Fibroblast of the aortic adventitia (primary cell): ENCODE measurements at regions not wholly inside any gene's neighbourhood (a gene's known extent, or its start where the extent isn't known, plus 50 kb on each side); places are given as distances from the start of the nearest gene placed in this dataset.
"Not testable (repeated sequence)": the region's sequence is repeated elsewhere in the genome, so short reads cannot be mapped to it uniquely, and the experiment has no call there.

Source experiments
- DNase-seq: peaks from one replicate; pipeline ENCODE4 v3.0.0-alpha.2; 2010; ENCODE audit warnings: low read depth
- H3K4me3 ChIP-seq: 2 replicates; pipeline ENCODE4 v1.5.1; 2011; ENCODE audit warnings: low read depth, mild to moderate bottlenecking, control low read depth, low read length, moderate library complexity
- TF ChIP-seq, protein P1 (sequence below): IDR thresholded peaks from 2 replicates; pipeline ENCODE4 v1.5.1; 2011; ENCODE audit warnings: mild to moderate bottlenecking, low read length, control low read depth, inconsistent platforms; ENCODE audit not compliant: insufficient read depth

DNA sequence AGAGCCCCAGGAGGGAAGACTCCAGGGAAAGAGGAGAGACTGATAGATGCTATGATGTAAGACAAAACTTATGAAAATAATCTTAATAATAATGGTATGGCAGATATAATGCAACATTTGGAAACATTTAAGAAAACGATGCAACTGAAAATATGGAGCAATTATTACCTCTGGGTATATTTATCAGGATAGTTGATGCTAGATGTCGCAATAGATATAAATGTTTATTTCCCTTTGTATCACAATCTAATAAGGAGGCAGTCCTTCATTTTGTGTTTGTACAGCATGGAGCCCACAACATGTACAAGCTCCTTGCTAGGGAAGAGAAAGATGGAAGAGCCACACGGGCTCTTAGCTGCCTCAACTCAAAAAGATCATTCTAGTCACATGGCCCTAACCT lies 101.1 kb upstream of the TMEM132E start:
- H3K4me3 ChIP-seq = no peak overlapping the region
- DNase-seq = no peak
- TF ChIP-seq, protein P1, sequence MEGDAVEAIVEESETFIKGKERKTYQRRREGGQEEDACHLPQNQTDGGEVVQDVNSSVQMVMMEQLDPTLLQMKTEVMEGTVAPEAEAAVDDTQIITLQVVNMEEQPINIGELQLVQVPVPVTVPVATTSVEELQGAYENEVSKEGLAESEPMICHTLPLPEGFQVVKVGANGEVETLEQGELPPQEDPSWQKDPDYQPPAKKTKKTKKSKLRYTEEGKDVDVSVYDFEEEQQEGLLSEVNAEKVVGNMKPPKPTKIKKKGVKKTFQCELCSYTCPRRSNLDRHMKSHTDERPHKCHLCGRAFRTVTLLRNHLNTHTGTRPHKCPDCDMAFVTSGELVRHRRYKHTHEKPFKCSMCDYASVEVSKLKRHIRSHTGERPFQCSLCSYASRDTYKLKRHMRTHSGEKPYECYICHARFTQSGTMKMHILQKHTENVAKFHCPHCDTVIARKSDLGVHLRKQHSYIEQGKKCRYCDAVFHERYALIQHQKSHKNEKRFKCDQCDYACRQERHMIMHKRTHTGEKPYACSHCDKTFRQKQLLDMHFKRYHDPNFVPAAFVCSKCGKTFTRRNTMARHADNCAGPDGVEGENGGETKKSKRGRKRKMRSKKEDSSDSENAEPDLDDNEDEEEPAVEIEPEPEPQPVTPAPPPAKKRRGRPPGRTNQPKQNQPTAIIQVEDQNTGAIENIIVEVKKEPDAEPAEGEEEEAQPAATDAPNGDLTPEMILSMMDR = no peak

DNA sequence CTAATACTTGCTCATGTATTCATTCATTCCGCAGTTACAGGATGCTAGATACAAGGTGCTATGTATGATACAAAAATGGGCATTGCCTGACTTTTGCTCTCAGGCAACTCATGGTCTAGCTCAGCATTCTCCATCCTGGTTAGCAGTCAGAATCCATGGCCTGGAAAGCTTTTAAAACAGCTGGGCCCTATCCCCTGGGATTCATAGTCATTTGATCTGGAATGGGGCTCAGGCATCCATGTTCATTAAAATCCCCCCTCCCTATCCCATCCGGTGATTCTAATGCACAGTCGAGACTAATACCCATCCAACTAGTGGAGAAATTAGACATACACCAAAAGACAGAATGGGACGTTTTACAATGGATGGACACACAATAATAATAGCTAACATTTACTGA lies 104.1 kb upstream of the TMEM132E start:
- no peak for DNase-seq
- TF ChIP-seq, protein P1 = no peak
- H3K4me3 ChIP-seq = no peak overlapping the region

DNA sequence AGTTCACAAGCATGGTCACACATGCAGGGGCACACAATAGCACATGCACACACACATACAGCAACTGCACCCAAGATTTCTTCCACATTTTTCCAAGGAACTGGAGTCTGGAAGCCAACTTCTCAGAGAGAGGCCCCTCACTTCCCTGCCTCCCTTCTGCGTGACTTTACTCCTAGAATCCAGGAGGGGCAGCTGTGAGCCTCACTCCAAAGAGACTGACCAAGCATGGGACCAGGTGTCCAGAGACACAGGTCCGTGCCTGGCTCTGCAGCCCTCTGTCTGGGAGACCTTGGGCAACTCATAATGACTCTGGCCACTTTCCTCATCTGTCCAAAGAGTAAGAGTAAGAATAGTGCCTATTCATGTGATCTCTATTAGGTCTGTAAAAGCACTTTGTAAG lies 104.7 kb upstream of the TMEM132E start:
- H3K4me3 ChIP-seq = no peak overlapping the region

DNA sequence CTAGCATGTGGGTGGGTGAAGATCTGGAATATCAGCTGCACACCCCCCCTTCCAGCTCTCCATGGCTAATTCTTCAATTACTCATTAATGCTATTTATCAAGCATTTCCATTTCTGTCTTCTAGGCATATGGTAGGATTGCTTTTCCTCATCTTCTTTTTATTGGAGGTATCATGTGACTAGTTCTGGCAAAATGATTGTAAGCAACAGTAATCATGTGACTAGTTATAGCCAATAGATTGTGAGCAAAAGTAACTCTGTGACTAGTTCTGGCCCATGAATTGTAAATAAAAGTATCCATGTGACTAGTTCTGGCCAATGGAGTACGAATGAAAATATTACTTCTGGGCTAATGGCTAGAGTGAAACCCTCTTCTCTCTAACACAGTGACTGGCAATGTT lies 107.0 kb upstream of the TMEM132E start:
- TF ChIP-seq, protein P1 = no peak
- H3K4me3 ChIP-seq = no peak overlapping the region
- DNase-seq = no peak

More for the DNA sequence above, 104.7 kb upstream of the TMEM132E start:
- TF ChIP-seq, protein P1 = no peak
- DNase-seq = no peak

DNA sequence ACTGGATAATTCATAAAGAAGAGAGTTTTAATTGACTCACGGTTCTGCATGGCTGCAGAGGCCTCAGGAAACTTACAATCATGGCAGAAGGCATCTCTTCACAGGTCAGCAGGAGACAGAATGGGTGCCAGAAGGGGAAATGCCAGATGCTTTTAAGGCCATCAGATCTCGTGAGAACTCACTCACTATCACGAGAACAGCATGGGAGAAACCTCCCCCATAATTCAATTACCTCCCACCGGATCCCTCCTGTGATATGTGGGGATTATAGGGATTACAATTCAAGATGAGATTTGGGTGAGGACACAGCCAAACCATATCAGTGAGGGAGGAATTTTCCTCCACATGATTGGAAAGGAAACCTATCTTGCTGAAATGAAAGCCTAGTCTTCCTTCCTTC lies 108.1 kb upstream of the TMEM132E start:
- H3K4me3 ChIP-seq, DNase-seq: not testable (repeated sequence)

DNA sequence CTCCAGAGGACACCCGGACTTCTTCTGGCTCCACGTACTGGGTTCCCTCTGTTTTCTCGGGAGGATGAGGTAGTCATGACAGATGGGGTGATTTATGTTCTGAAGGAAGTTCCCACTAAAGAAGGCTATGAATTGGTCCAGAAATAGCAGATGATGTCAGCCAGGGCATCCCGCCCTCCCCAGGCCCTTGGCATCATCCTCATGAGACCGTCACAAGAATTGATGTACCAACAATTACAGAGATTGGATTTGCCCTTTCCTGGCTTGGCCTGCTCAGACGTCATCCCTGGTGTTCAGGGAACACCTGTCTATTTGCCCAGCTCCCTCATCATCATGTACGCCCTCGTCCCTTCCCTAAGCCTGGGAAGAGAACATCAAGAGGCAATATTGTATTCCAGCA lies 102.8 kb upstream of the CCL1 start:
- TF ChIP-seq, protein P1 = no peak
- DNase-seq = no peak
- H3K4me3 ChIP-seq = no peak overlapping the region

DNA sequence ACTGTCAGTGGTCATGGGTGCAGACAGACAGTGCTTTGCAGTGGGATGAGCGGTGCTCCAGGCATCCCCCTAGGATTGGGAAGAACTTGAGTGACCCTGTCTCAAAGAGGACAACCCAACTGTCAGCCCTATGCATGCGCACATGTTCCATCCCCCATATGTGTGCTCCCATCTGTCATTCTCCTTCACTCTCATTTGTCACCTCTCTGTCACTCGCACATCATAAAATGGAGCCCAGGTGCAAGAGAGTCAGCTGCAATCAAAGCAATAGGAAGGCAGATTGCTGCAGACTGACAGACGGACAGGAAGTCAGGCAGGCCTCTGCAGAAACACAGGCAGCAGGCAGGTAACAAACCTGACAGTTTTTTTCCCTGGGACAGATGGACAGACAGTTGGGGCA lies 101.8 kb upstream of the CCL1 start:
- H3K4me3 ChIP-seq = no peak overlapping the region
- TF ChIP-seq, protein P1 = no peak
- no peak for DNase-seq
